Neural cell (in vitro differentiated cells): ENCODE measurements at regions not wholly inside any gene's neighbourhood (a gene's known extent, or its start where the extent isn't known, plus 50 kb on each side); places are given as distances from the start of the nearest gene placed in this dataset.
"Not testable (repeated sequence)": the region's sequence is repeated elsewhere in the genome, so short reads cannot be mapped to it uniquely, and the experiment has no call there.

Experiments used
- H2AFZ ChIP-seq: fragments of 200-600, 300-800 bp; sonication (generic), shearing (Covaris generic); 2 replicates; pipeline ENCODE4 v1.6.0; 2014; ENCODE audit warnings: low read depth, mild to moderate bottlenecking, antibody characterized with exemption, low read length, moderate library complexity
- H3F3A ChIP-seq: fragments of 200-600 bp; shearing (Covaris generic); 2 replicates; pipeline ENCODE4 v1.6.1; 2016; ENCODE audit warnings: mild to moderate bottlenecking, moderate library complexity, mixed read lengths, antibody characterized with exemption, low read length; ENCODE audit not compliant: insufficient read depth, poor library complexity, severe bottlenecking
- H3K27ac ChIP-seq: fragments of 200-600, 300-800 bp; sonication (generic), shearing (Covaris generic); 2 replicates; pipeline ENCODE4 v1.5.1; 2014; ENCODE audit warnings: mild to moderate bottlenecking, low read length, moderate library complexity
- H3K27me3 ChIP-seq: fragments of 300-800, 200-600 bp; sonication (generic), shearing (Covaris generic); 2 replicates; pipeline ENCODE4 v1.6.0; 2014; ENCODE audit warnings: mild to moderate bottlenecking, low read depth, low read length, moderate library complexity; ENCODE audit not compliant: insufficient read depth
- H3K36me3 ChIP-seq: fragments of 300-800, 200-600 bp; sonication (generic), shearing (Covaris generic); 2 replicates; pipeline ENCODE4 v1.5.1; 2014; ENCODE audit warnings: mild to moderate bottlenecking, antibody characterized with exemption, low read length, moderate library complexity; ENCODE audit not compliant: insufficient read depth
- H3K4me2 ChIP-seq: fragments of 300-800, 200-600 bp; sonication (generic), shearing (Covaris generic); 2 replicates; pipeline ENCODE4 v1.6.0; 2014; ENCODE audit warnings: mild to moderate bottlenecking, low read length
- H3K4me3 ChIP-seq: fragments of 300-800, 200-600 bp; sonication (generic), shearing (Covaris generic); 2 replicates; pipeline ENCODE4 v1.5.1; 2014; ENCODE audit warnings: mild to moderate bottlenecking, low read length, moderate library complexity
- H3K79me2 ChIP-seq: fragments of 200-600 bp; shearing (Covaris generic); replicated peaks from 2 replicates; pipeline ENCODE4 v1.6.0; 2014; ENCODE audit warnings: mild to moderate bottlenecking, low read length, moderate library complexity; ENCODE audit not compliant: insufficient read depth
- H3K9ac ChIP-seq: fragments of 300-800, 200-600 bp; sonication (generic), shearing (Covaris generic); 2 replicates; pipeline ENCODE4 v1.6.1; 2016; ENCODE audit warnings: mild to moderate bottlenecking, low read length, mixed read lengths
- H3K9me2 ChIP-seq: fragments of 200-600 bp; shearing (Covaris generic); 2 replicates; pipeline ENCODE4 v1.6.1; 2016; ENCODE audit warnings: mild to moderate bottlenecking, low read length, mixed read lengths; ENCODE audit not compliant: insufficient read depth
- H3K9me3 ChIP-seq: fragments of 200-600, 300-800 bp; sonication (generic), shearing (Covaris generic); 2 replicates; pipeline ENCODE4 v1.6.1; 2016; ENCODE audit warnings: mild to moderate bottlenecking, mixed run types, low read length, moderate library complexity, mixed read lengths
- H4K20me1 ChIP-seq: fragments of 200-600 bp; shearing (Covaris generic); 2 replicates; pipeline ENCODE4 v1.6.1; 2016; ENCODE audit warnings: mild to moderate bottlenecking, mixed run types; ENCODE audit not compliant: insufficient read depth
- CTCF ChIP-seq: fragments of 450-650 bp; IDR thresholded peaks from 2 replicates; pipeline ENCODE4 v1.5.1; 2014; ENCODE audit warnings: antibody characterized with exemption, mild to moderate bottlenecking, moderate library complexity; ENCODE audit not compliant: poor library complexity, severe bottlenecking
- EP300 ChIP-seq: fragments of 450-650 bp; conservative IDR thresholded peaks from 2 replicates; pipeline ENCODE4 v1.6.1; 2014; ENCODE audit warnings: antibody characterized with exemption, mild to moderate bottlenecking, moderate library complexity; ENCODE audit not compliant: poor library complexity, severe bottlenecking
- EZH2 ChIP-seq: fragments of 200-600, 300-800 bp; shearing (Covaris generic), sonication (generic); IDR thresholded peaks from 2 replicates; pipeline ENCODE4 v1.6.1; 2014; ENCODE audit warnings: antibody characterized with exemption, low read length, borderline replicate concordance, mild to moderate bottlenecking; ENCODE audit not compliant: insufficient read depth, poor library complexity, severe bottlenecking
- MXI1 ChIP-seq: fragments of 450-650 bp; conservative IDR thresholded peaks from 2 replicates; pipeline ENCODE4 v1.6.1; 2014; ENCODE audit warnings: antibody characterized with exemption, mild to moderate bottlenecking; ENCODE audit not compliant: poor library complexity, severe bottlenecking
- POLR2AphosphoS5 ChIP-seq: IDR thresholded peaks from 2 replicates; pipeline ENCODE4 v1.6.1; 2012
- RAD21 ChIP-seq: fragments of 450-650 bp; conservative IDR thresholded peaks from 2 replicates; pipeline ENCODE4 v1.6.1; 2014; ENCODE audit warnings: antibody characterized with exemption, mild to moderate bottlenecking, moderate library complexity
- REST ChIP-seq: IDR thresholded peaks from 2 replicates; pipeline ENCODE4 v1.6.1; 2012; ENCODE audit warnings: borderline replicate concordance
- SMC3 ChIP-seq: fragments of 450-650 bp; conservative IDR thresholded peaks from 2 replicates; pipeline ENCODE4 v1.6.1; 2014; ENCODE audit warnings: antibody characterized with exemption, mild to moderate bottlenecking, moderate library complexity; ENCODE audit not compliant: poor library complexity
- TAF1 ChIP-seq: IDR thresholded peaks from 2 replicates; pipeline ENCODE4 v1.6.1; 2012; ENCODE audit warnings: low read depth

GRCh38 chr7:149573519-149573918 lies 75.9 kb upstream of the ZNF746 start:
- TF ChIP-seq POLR2AphosphoS5 (no peak), TAF1 (no peak), EP300 (no peak), RAD21 (no peak), CTCF (no peak), SMC3 (no peak), EZH2 (no peak)
- no peak overlapping the region for H3K4me2 ChIP-seq
- no peaks in the 10 kb centered on the region for H3K9me2 ChIP-seq
- H3K4me3 ChIP-seq = no peak overlapping the region
- no peaks in the 10 kb centered on the region for H3K27me3 ChIP-seq
- H4K20me1 ChIP-seq = no peaks in the 10 kb centered on the region
- peaks cover 2% of the 10 kb centered on the region for H3K79me2 ChIP-seq
- H3K27ac ChIP-seq = no peak overlapping the region
- H3K36me3 ChIP-seq = no peaks in the 10 kb centered on the region
- H2AFZ ChIP-seq = no peak overlapping the region
- no peaks in the 10 kb centered on the region for H3K9me3 ChIP-seq
- H3K9ac ChIP-seq = no peak overlapping the region
- H3F3A ChIP-seq = no peaks in the 10 kb centered on the region

- H2AFZ ChIP-seq = not testable (repeated sequence)
Observed at GRCh38 chr7:149572920-149573319, 75.3 kb upstream of the ZNF746 start.

GRCh38 chr7:149570784-149571183 lies 73.2 kb upstream of the ZNF746 start:
- no peak overlapping the region for H3K27ac ChIP-seq
- peaks cover 2% of the 10 kb centered on the region for H3K79me2 ChIP-seq
- no peaks in the 10 kb centered on the region for H4K20me1 ChIP-seq
- H3K9me3 ChIP-seq = no peaks in the 10 kb centered on the region
- no peaks in the 10 kb centered on the region for H3K9me2 ChIP-seq
- no peak overlapping the region for H3K9ac ChIP-seq
- no peaks in the 10 kb centered on the region for H3K27me3 ChIP-seq
- H2AFZ ChIP-seq = no peak overlapping the region
- H3F3A ChIP-seq = no peaks in the 10 kb centered on the region
- peaks cover 4% of the 10 kb centered on the region for H3K36me3 ChIP-seq
- TF ChIP-seq CTCF (no peak), EP300 (no peak), EZH2 (no peak), TAF1 (no peak), SMC3 (no peak), POLR2AphosphoS5 (no peak), MXI1 (no peak), REST (no peak), RAD21 (no peak)
- H3K4me2 ChIP-seq = no peak overlapping the region
- H3K4me3 ChIP-seq = no peak overlapping the region

More at GRCh38 chr7:149572920-149573319, 75.3 kb upstream of the ZNF746 start:
- not testable (repeated sequence) for H3F3A ChIP-seq, H3K4me3 ChIP-seq, H3K4me2 ChIP-seq, H3K9me2 ChIP-seq, H3K9me3 ChIP-seq, H4K20me1 ChIP-seq, H3K79me2 ChIP-seq, H3K27me3 ChIP-seq, H3K36me3 ChIP-seq, H3K9ac ChIP-seq, H3K27ac ChIP-seq
